ENCODE measurements at regions not wholly inside any gene's neighbourhood (a gene's known extent, or its start where the extent isn't known, plus 50 kb on each side); places are given as distances from the start of the nearest gene placed in this dataset.

DNA sequence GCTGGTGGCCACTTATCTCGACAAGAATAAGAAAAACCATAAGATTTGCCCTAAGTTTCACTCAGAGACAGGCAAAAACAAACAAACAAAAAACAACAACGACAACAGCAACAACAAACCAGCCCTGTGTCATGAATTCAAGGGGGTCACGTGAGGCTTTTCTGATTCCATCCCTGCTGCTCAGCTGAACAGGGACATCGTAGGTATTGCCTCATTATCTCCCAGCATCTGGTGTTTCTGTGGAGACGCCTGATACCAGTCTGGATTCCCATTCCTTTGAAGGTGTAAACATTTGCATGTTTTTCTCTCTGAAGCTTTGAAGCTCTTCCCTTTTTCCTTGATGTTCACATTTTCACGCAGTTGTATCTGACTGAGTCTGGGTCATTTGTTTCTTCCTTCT lies 117.4 kb downstream of the KCNF1 start:
- Histone ChIP-seq H3K4me1 (no peaks in the 10 kb centered on the region), H3K27me3 (no peaks in the 10 kb centered on the region), H3K36me3 (no peaks in the 10 kb centered on the region), H3K4me3 (ENCODE audit: low read depth, low read length) (no peak overlapping the region), H3K9me3 (no peaks in the 10 kb centered on the region)
- TF ChIP-seq CTCF (IDR thresholded peaks at IDR 0.05; ENCODE audit: low read depth, low read length), result no peak
- DNase-seq, result no peak

DNA sequence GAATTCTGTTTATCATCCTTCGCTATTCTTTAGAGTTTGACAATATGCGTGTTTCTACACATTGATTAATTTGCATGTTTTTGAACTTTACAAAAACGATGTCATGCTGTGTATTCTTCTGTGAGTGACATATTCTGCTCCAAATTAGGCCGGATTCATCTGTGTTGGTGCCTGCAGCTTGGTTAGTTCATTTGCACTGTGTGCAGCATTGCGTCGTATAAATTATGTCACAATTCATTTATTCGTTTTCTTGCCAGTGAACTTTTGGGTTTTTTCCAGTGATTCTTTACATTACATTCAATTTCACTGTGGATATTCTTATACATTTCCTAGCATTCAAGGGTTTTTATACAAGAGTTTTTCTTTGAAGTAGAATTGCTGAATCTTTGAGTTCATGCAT lies 118.3 kb downstream of the KCNF1 start:
- TF ChIP-seq CTCF (IDR thresholded peaks at IDR 0.05; ENCODE audit: low read depth, low read length), result no peak
- no peak overlapping the region for H3K4me3 ChIP-seq (ENCODE audit: low read depth, low read length)
- H3K36me3 ChIP-seq, result no peaks in the 10 kb centered on the region
- H3K9me3 ChIP-seq, result no peaks in the 10 kb centered on the region
- H3K4me1 ChIP-seq, result no peaks in the 10 kb centered on the region
- H3K27me3 ChIP-seq, result no peaks in the 10 kb centered on the region
- DNase-seq, result no peak

DNA sequence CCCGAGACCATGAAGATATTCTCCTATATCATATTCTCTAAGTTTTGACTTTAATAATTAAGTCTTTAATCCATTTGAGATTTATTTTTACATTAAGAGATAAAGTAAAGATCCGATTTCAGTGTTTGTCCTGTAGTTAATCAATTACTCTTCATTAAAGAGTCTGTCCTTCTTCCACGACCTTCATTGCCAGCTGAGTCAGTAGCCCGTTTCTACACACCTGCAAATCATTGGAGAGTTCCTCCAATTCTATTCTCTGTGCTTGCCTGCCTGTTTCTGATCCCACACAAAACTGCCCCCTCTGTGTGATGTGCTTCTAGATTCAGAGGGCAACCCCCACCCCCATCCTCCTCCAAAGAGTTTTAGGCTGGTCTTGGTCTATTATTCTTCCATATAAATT lies 119.2 kb downstream of the KCNF1 start:
- DNase-seq, result no peak
- no peak for TF ChIP-seq CTCF (IDR thresholded peaks at IDR 0.05; ENCODE audit: low read depth, low read length)
- H3K9me3 ChIP-seq, result no peaks in the 10 kb centered on the region
- H3K27me3 ChIP-seq, result no peaks in the 10 kb centered on the region
- no peaks in the 10 kb centered on the region for H3K4me1 ChIP-seq
- H3K36me3 ChIP-seq, result no peaks in the 10 kb centered on the region
- H3K4me3 ChIP-seq (ENCODE audit: low read depth, low read length), result no peak overlapping the region

DNA sequence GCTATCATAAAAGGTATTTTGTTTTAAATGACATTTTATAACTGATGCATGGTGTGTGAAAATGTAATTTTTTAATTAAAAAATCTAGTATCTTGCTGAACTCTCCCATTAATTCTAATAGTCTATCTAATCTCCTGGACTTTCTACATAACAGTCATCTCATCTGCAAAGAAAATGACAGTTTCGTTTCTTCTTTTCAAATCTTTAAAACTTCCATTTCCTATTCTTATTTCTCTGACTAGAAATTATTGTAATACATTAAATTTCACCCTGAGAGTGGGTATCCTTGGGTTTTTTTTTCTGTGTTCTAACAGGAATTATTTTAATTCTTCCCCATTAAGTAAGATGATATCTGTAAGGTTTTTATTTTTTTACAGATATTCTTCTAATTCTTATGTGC lies 120.1 kb downstream of the KCNF1 start:
- H3K4me1 ChIP-seq, result no peaks in the 10 kb centered on the region
- no peak for TF ChIP-seq CTCF (IDR thresholded peaks at IDR 0.05; ENCODE audit: low read depth, low read length)
- H3K4me3 ChIP-seq (ENCODE audit: low read depth, low read length), result no peak overlapping the region
- no peaks in the 10 kb centered on the region for H3K36me3 ChIP-seq
- no peak for DNase-seq
- H3K9me3 ChIP-seq, result no peaks in the 10 kb centered on the region
- H3K27me3 ChIP-seq, result no peaks in the 10 kb centered on the region

DNA sequence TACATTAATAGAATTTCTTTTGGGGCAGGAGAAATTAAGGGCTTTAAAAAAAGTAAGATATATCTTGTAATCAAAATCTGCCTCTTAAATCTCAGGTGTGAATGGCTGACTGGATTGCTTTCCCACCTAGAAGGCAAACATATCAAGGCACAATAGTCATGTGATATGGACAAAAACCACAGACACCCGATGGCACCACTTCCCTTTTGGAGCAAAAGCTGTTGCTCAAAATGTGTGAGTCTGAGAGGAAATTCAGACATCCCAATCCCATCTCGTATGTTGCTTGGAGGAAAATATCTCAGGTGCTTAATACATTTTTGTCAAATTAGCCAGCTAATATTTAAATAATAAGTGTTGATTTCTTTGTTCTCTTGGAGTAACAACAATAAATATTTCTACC lies 120.7 kb downstream of the KCNF1 start:
- DNase-seq, result no peak
- no peak for TF ChIP-seq CTCF (IDR thresholded peaks at IDR 0.05; ENCODE audit: low read depth, low read length)
- Histone ChIP-seq H3K4me1 (no peaks in the 10 kb centered on the region), H3K4me3 (ENCODE audit: low read depth, low read length) (no peak overlapping the region), H3K27me3 (no peaks in the 10 kb centered on the region), H3K36me3 (no peaks in the 10 kb centered on the region), H3K9me3 (no peaks in the 10 kb centered on the region)

DNA sequence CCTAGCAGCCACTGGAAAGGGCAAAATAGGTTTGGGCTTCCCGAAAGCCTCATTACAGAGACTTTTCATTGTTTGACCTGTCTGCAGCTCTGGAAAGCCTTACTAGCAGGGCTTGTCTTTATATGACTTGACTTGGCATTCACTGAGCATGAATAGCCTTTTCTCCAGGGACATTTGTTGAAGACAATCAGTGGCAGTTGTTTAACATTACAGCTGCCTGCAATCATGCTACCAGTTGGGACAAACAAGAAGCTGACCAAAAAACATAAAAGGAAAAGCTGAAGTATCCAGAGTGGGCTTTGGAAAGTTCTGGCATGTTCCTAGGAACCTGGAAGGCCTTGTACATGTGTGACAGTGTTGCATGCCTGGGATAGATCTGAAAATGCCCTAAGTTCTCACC lies 121.4 kb downstream of the KCNF1 start:
- H3K27me3 ChIP-seq, result no peaks in the 10 kb centered on the region

More for the DNA sequence above, 121.4 kb downstream of the KCNF1 start:
- DNase-seq, result no peak
- Histone ChIP-seq H3K36me3 (no peaks in the 10 kb centered on the region), H3K4me3 (ENCODE audit: low read depth, low read length) (no peak overlapping the region), H3K9me3 (no peaks in the 10 kb centered on the region), H3K4me1 (no peaks in the 10 kb centered on the region)
- TF ChIP-seq CTCF (IDR thresholded peaks at IDR 0.05; ENCODE audit: low read depth, low read length), result no peak
